ENCODE measurements at regions not wholly inside any gene's neighbourhood (a gene's known extent, or its start where the extent isn't known, plus 50 kb on each side); places are given as distances from the start of the nearest gene placed in this dataset.

DNA sequence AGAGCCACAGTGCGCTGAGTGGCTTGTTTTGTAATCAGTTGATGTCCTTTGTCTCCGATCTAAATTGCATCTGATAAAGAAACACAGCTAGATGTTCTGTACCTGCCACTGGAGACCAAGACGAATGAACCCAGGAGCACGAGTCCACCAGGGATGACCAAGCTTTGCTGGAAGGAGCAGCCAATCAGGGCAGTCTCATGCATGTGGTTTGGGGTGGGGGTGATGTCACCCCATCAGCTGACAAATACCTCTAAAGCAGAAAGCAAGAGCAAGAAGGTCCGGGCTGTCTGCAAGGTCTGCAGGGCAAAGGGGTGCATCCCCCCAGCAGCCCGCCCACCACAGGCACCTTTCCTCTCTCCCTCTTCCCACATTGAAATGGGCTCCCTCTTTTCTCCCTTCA, 653.8 kb downstream of the AJAP1 start:
- TF ChIP-seq POLR2A (IDR thresholded peaks at IDR 0.05) = no peak
- no peak for TF ChIP-seq CTCF (IDR thresholded peaks at IDR 0.05)
- TF ChIP-seq EP300 (IDR thresholded peaks at IDR 0.05; ENCODE audit: low read depth) = no peak
